HEK293 (cell line): ENCODE measurements at regions not wholly inside any gene's neighbourhood (a gene's known extent, or its start where the extent isn't known, plus 50 kb on each side); places are given as distances from the start of the nearest gene placed in this dataset.

Experiments used
- HOXA7 ChIP-seq: sonication (generic); formaldehyde crosslinking; IDR thresholded peaks from 2 replicates; pipeline ENCODE4 v1.8.1; 2022; ENCODE audit warnings: missing genetic modification reagents, borderline replicate concordance
- ZNF335 ChIP-seq: fragments of 450-650 bp; formaldehyde crosslinking; conservative IDR thresholded peaks from 2 replicates; pipeline ENCODE4 v1.5.1; 2016; ENCODE audit warnings: missing biosample characterization, missing genetic modification characterization

- TF ChIP-seq ZNF335 (tag by site-specific recombination) (no peak), HOXA7 (CRISPR knock-in tag) (no peak)
These were observed 112.3 kb upstream of the MARCKS start for GRCh38 chr6:113744861-113745260.
